HCT116 (cell line): ENCODE measurements at regions not wholly inside any gene's neighbourhood (a gene's known extent, or its start where the extent isn't known, plus 50 kb on each side); places are given as distances from the start of the nearest gene placed in this dataset.

Experiments
- CTCF ChIP-seq, 3 experiments: fragments of 200-600 bp in 1 of 3; sonication (generic) in 1 of 3; IDR thresholded peaks in 2 of 3; conservative IDR thresholded peaks in 1 of 3; 2 replicates each; pipeline ENCODE4 v1.5.1; 2012 to 2017; ENCODE audit warnings: low read depth in 2 of 3, low read length in 2 of 3, antibody characterized with exemption in 1 of 3, borderline replicate concordance in 1 of 3, control low read depth in 1 of 3, mild to moderate bottlenecking in 1 of 3, mixed read lengths in 1 of 3, mixed run types in 1 of 3, moderate library complexity in 1 of 3; ENCODE audit not compliant: insufficient read depth in 1 of 3
- EZH2phosphoT487 ChIP-seq: fragments of 200-600 bp; IDR thresholded peaks from 2 replicates; pipeline ENCODE4 v1.6.1; 2018; ENCODE audit warnings: antibody characterized with exemption, borderline replicate concordance
- JUND ChIP-seq: IDR thresholded peaks from 2 replicates; pipeline ENCODE4 v1.6.1; 2012
- POLR2A ChIP-seq: IDR thresholded peaks from 2 replicates; pipeline ENCODE4 v1.7.0; 2011; ENCODE audit warnings: borderline replicate concordance; ENCODE audit not compliant: insufficient read depth, insufficient read length; ENCODE audit errors: extremely low read depth
- SIN3A ChIP-seq: IDR thresholded peaks from 2 replicates; pipeline ENCODE4 v1.6.1; 2012; ENCODE audit warnings: low read depth
- SP1 ChIP-seq: IDR thresholded peaks from 2 replicates; pipeline ENCODE4 v1.6.1; 2012; ENCODE audit warnings: low read depth
- YY1 ChIP-seq: IDR thresholded peaks from 2 replicates; pipeline ENCODE4 v1.6.1; 2011; ENCODE audit warnings: low read length, low read depth, moderate library complexity, mild to moderate bottlenecking; ENCODE audit not compliant: insufficient replicate concordance; ENCODE audit errors: extremely low read depth
- TF ChIP-seq, protein P1 (sequence below): IDR thresholded peaks from 2 replicates; pipeline ENCODE4 v1.6.1; 2012; ENCODE audit warnings: low read depth

GRCh38 chr6:96700915-96701314 lies 136.4 kb downstream of the GPR63 start:
- TF ChIP-seq POLR2A (no peak), CTCF (IDR thresholded peaks at IDR 0.05 in 2 of 3, conservative IDR thresholded peaks at IDR 0.05 in 1 of 3; ENCODE audit: borderline replicate concordance in 1 of 3, insufficient read depth in 1 of 3, low read depth in 2 of 3, low read length in 2 of 3) (no peak), JUND (no peak), SIN3A (no peak), EZH2phosphoT487 (no peak), YY1 (no peak), SP1 (no peak)
- TF ChIP-seq, protein P1, sequence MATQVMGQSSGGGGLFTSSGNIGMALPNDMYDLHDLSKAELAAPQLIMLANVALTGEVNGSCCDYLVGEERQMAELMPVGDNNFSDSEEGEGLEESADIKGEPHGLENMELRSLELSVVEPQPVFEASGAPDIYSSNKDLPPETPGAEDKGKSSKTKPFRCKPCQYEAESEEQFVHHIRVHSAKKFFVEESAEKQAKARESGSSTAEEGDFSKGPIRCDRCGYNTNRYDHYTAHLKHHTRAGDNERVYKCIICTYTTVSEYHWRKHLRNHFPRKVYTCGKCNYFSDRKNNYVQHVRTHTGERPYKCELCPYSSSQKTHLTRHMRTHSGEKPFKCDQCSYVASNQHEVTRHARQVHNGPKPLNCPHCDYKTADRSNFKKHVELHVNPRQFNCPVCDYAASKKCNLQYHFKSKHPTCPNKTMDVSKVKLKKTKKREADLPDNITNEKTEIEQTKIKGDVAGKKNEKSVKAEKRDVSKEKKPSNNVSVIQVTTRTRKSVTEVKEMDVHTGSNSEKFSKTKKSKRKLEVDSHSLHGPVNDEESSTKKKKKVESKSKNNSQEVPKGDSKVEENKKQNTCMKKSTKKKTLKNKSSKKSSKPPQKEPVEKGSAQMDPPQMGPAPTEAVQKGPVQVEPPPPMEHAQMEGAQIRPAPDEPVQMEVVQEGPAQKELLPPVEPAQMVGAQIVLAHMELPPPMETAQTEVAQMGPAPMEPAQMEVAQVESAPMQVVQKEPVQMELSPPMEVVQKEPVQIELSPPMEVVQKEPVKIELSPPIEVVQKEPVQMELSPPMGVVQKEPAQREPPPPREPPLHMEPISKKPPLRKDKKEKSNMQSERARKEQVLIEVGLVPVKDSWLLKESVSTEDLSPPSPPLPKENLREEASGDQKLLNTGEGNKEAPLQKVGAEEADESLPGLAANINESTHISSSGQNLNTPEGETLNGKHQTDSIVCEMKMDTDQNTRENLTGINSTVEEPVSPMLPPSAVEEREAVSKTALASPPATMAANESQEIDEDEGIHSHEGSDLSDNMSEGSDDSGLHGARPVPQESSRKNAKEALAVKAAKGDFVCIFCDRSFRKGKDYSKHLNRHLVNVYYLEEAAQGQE: no peak
